ENCODE measurements at regions not wholly inside any gene's neighbourhood (a gene's known extent, or its start where the extent isn't known, plus 50 kb on each side); places are given as distances from the start of the nearest gene placed in this dataset.
A peak's percentile ranks its signal among the peaks of the same experiment; 100 is the strongest.
"Not testable (repeated sequence)": the region's sequence is repeated elsewhere in the genome, so short reads cannot be mapped to it uniquely, and the experiment has no call there.

DNA sequence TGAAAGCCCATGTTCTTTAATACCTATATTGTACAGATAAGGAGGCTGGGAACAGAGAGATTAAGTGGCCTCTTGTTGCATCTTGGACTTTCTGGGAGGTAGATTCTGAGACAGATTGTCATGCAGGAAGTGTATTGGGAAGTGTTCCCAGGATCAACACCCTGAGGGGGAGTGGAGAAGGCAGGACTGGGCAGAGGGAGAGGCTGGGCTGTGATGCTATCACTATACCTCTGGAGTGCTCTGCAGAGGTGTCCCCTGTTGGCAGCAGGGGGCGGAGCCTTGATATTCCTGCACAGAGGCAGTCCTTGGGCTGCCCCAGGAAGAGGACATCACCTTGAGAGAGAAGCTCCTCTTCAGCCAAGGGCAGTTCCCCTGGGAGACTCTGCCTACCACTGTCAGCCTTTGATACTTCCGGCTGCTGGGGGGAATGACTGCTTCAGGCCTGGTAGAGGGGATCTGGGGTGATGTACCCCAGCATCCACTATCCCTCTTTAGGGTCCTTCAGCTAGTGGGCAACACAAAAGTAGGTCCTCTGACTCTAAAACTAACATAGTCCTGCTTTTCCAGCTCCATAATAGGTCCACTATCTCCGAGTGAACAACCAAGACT lies 97.4 kb upstream of the RNU6-1 start:
- intact Hi-C loops (cut with micrococcal nuclease; ENCODE audit: unreplicated experiment) = no loop called here
- POLR2A ChIA-PET = no interaction called here
- Histone ChIP-seq H3K36me3 (ENCODE audit: control insufficient read depth, insufficient read depth, low read length) (no peaks in the 10 kb centered on the region), H3K9me3 (ENCODE audit: control insufficient read depth, insufficient read depth, low read depth, low read length) (no peaks in the 10 kb centered on the region), H3K4me3 (ENCODE audit: low read depth in 2 of 2, low read length in 2 of 2) (no peak overlapping the region), H3K27me3 (ENCODE audit: control insufficient read depth, insufficient read depth, low read length) (no peaks in the 10 kb centered on the region), H3K27ac (ENCODE audit: low read length) (peak overlapping the region; percentile 73; the same call in 1 of the 2 replicates), H3K4me1 (ENCODE audit: control insufficient read depth, insufficient read depth, low read length) (peaks cover 24% of the 10 kb centered on the region)
- BruUV-seq (replicated peaks) = no TSS peak
- TF ChIP-seq TCF7L2 (IDR thresholded peaks at IDR 0.05; ENCODE audit: low read depth, low read length) = no peak
- no peak for TF ChIP-seq POLR2AphosphoS5 (IDR thresholded peaks at IDR 0.05; ENCODE audit: low read depth, low read length)
- TF ChIP-seq, protein P1, sequence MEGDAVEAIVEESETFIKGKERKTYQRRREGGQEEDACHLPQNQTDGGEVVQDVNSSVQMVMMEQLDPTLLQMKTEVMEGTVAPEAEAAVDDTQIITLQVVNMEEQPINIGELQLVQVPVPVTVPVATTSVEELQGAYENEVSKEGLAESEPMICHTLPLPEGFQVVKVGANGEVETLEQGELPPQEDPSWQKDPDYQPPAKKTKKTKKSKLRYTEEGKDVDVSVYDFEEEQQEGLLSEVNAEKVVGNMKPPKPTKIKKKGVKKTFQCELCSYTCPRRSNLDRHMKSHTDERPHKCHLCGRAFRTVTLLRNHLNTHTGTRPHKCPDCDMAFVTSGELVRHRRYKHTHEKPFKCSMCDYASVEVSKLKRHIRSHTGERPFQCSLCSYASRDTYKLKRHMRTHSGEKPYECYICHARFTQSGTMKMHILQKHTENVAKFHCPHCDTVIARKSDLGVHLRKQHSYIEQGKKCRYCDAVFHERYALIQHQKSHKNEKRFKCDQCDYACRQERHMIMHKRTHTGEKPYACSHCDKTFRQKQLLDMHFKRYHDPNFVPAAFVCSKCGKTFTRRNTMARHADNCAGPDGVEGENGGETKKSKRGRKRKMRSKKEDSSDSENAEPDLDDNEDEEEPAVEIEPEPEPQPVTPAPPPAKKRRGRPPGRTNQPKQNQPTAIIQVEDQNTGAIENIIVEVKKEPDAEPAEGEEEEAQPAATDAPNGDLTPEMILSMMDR (IDR thresholded peaks at IDR 0.05) = no peak
- no peak for DNase-seq (ENCODE audit: low read depth, low spot score)
- in situ Hi-C loops (cut with HindIII; ENCODE audit: low pct_unique_long_range_greater_than_20kb, low sequenced_read_pairs) = no loop called here
- ATAC-seq = peak; percentile 71
- CTCF ChIA-PET = no interaction called here

DNA sequence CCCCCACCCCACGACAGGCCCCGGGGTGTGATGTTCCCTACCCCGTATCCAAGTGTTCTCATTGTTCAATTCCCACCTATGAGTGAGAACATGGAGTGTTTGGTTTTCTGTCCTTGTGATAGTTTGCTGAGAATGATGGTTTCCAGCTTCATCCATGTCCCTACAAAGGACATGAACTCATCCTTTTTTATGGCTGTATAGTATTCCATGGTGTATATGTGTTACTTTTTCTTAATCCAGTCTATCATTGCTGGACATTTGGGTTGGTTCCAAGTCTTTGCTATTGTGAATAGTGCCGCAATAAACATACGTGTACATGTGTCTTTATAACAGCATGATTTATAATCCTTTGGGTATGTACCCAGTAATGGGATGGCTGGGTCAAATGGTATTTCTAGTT lies 99.3 kb upstream of the RNU6-1 start:
- H3K27me3 ChIP-seq (ENCODE audit: control insufficient read depth, insufficient read depth, low read length); BruUV-seq (replicated peaks); H3K36me3 ChIP-seq (ENCODE audit: control insufficient read depth, insufficient read depth, low read length); CTCF ChIA-PET; H3K4me3 ChIP-seq (ENCODE audit: low read depth in 2 of 2, low read length in 2 of 2); intact Hi-C loops (cut with micrococcal nuclease; ENCODE audit: unreplicated experiment); POLR2A ChIA-PET; DNase-seq (ENCODE audit: low read depth, low spot score); in situ Hi-C loops (cut with HindIII; ENCODE audit: low pct_unique_long_range_greater_than_20kb, low sequenced_read_pairs); H3K27ac ChIP-seq (ENCODE audit: low read length); ATAC-seq; H3K9me3 ChIP-seq (ENCODE audit: control insufficient read depth, insufficient read depth, low read depth, low read length): not testable (repeated sequence)
- H3K4me1 ChIP-seq (ENCODE audit: control insufficient read depth, insufficient read depth, low read length) = peaks cover 27% of the 10 kb centered on the region

DNA sequence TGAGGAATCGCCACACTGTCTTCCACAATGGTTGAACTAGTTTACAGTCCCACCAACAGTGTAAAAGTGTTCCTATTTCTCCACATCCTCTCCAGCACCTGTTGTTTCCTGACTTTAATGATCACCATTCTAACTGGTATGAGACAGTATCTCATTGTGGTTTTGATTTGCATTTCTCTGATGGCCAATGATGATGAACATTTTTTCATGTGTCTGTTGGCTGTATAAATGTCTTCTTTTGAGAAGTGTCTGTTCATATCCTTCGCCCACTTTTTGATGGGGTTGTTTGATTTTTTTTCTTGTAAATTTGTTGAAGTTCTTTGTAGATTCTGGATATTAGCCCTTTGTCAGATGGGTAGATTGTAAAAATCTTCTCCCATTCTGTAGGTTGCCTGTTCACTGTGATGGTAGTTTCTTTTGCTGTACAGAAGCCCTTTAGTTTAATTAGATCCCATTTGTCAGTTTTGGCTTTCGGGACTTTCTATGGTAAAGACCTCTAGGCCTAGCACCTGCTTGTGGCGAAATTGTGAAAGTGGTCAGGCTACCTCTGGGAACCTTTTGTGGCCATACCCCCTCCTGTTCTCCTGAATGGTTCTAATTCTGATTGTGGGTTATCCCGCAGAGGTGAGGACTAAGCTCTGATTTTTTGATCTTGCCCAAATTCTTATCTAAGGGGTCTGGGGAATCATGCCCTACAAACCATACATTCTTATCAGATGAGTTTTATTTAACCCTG lies 99.9 kb upstream of the RNU6-1 start:
- CTCF ChIA-PET; H3K9me3 ChIP-seq (ENCODE audit: control insufficient read depth, insufficient read depth, low read depth, low read length); BruUV-seq (replicated peaks); H3K4me3 ChIP-seq (ENCODE audit: low read depth in 2 of 2, low read length in 2 of 2); ATAC-seq; in situ Hi-C loops (cut with HindIII; ENCODE audit: low pct_unique_long_range_greater_than_20kb, low sequenced_read_pairs); POLR2A ChIA-PET; DNase-seq (ENCODE audit: low read depth, low spot score); intact Hi-C loops (cut with micrococcal nuclease; ENCODE audit: unreplicated experiment); H3K27me3 ChIP-seq (ENCODE audit: control insufficient read depth, insufficient read depth, low read length); H3K36me3 ChIP-seq (ENCODE audit: control insufficient read depth, insufficient read depth, low read length): not testable (repeated sequence)
- H3K27ac ChIP-seq (ENCODE audit: low read length) = peak overlapping the region; percentile 23; the same call in 1 of the 2 replicates
- peaks cover 31% of the 10 kb centered on the region for H3K4me1 ChIP-seq (ENCODE audit: control insufficient read depth, insufficient read depth, low read length)

DNA sequence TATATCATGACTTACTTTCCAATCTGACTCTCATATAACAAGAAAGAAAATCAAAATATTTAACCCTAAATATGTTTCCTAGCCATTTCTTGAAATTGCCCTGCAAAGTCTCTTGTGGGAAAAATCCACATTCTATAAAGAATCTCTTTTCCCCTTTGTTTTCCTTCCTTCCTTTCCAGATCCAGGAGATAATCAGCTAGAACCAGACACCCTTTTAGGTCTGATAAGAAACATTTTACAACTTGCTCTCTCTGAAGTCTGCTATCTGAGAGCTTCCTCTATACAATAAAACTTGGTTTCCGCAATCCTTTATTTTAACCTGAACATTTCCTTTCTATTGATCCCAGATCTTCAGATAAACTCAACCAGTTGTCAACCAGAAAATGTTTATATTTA lies 100.5 kb upstream of the RNU6-1 start:
- intact Hi-C loops (cut with micrococcal nuclease; ENCODE audit: unreplicated experiment) (no loop called here), in situ Hi-C loops (cut with HindIII; ENCODE audit: low pct_unique_long_range_greater_than_20kb, low sequenced_read_pairs) (no loop called here)
- Histone ChIP-seq H3K27me3 (ENCODE audit: control insufficient read depth, insufficient read depth, low read length) (no peaks in the 10 kb centered on the region), H3K9me3 (ENCODE audit: control insufficient read depth, insufficient read depth, low read depth, low read length) (no peaks in the 10 kb centered on the region), H3K4me3 (ENCODE audit: low read depth in 2 of 2, low read length in 2 of 2) (no peak overlapping the region), H3K4me1 (ENCODE audit: control insufficient read depth, insufficient read depth, low read length) (peaks cover 36% of the 10 kb centered on the region), H3K36me3 (ENCODE audit: control insufficient read depth, insufficient read depth, low read length) (no peaks in the 10 kb centered on the region), H3K27ac (ENCODE audit: low read length) (peak overlapping the region; percentile 23; the same call in 1 of the 2 replicates)
- TF ChIP-seq, protein P2, sequence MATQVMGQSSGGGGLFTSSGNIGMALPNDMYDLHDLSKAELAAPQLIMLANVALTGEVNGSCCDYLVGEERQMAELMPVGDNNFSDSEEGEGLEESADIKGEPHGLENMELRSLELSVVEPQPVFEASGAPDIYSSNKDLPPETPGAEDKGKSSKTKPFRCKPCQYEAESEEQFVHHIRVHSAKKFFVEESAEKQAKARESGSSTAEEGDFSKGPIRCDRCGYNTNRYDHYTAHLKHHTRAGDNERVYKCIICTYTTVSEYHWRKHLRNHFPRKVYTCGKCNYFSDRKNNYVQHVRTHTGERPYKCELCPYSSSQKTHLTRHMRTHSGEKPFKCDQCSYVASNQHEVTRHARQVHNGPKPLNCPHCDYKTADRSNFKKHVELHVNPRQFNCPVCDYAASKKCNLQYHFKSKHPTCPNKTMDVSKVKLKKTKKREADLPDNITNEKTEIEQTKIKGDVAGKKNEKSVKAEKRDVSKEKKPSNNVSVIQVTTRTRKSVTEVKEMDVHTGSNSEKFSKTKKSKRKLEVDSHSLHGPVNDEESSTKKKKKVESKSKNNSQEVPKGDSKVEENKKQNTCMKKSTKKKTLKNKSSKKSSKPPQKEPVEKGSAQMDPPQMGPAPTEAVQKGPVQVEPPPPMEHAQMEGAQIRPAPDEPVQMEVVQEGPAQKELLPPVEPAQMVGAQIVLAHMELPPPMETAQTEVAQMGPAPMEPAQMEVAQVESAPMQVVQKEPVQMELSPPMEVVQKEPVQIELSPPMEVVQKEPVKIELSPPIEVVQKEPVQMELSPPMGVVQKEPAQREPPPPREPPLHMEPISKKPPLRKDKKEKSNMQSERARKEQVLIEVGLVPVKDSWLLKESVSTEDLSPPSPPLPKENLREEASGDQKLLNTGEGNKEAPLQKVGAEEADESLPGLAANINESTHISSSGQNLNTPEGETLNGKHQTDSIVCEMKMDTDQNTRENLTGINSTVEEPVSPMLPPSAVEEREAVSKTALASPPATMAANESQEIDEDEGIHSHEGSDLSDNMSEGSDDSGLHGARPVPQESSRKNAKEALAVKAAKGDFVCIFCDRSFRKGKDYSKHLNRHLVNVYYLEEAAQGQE (IDR thresholded peaks at IDR 0.05; ENCODE audit: insufficient read depth in 1 of 2, low read depth in 2 of 2, low read length in 1 of 2) = no peak
- no TSS peak for BruUV-seq (replicated peaks)
- no peak for DNase-seq (ENCODE audit: low read depth, low spot score)
- ATAC-seq = no peak
- CTCF ChIA-PET = no interaction called here
- POLR2A ChIA-PET = no interaction called here

Measured in Panc1 (cell line).